GM18505 (cell line): ENCODE measurements at regions not wholly inside any gene's neighbourhood (a gene's known extent, or its start where the extent isn't known, plus 50 kb on each side); places are given as distances from the start of the nearest gene placed in this dataset.

Experiments used
- ATAC-seq: cut with Tn5 transposase; IDR thresholded peaks from one replicate; pipeline ENCODE4 v1.9.1; 2021; ENCODE audit not compliant: unreplicated experiment
- POLR2A ChIP-seq: IDR thresholded peaks from 4 replicates; pipeline ENCODE4 v1.6.1; 2011; ENCODE audit warnings: borderline replicate concordance; ENCODE audit not compliant: insufficient read depth, insufficient read length; ENCODE audit errors: extremely low read depth

DNA sequence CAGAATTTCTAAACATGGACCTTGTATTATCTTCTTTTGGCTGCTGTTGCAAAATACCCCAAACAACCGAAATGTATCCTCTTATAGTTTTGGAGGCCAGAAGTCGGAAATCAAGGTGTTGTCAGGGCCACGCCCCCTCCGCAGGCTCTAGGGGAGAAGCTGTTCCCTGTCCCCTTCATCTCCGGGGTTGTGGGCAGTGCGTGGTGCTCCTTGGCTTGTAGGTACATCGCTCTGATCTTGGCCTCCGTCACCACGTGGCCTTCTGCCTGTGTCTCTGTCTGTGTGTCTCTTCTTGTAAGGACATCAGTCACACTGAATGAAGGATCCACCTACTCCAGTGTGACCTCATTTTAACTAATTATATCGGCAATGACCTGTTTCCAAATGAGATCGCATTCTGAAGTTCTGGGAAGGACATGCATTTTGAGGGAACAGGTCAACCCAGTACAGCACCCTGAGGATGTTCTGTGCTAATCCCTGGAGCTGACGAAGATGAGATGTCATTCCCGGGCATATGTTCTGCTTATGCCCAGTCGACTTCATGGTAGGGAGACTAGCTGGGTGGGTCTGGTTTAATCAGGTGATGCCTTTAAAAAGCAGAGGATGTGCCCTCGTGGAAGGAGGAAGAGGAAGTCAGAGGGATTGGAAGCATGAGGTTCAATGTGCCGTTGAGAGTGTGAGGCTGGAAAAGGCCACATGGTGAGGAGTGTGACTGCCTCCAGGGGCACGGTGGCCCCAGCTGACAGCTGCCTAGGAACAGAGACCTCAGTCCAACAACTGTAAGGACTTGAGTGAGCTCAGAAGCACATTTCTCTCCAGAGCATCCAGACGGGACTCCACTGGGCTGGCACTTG, 531.1 kb downstream of the TBC1D22A start:
- no peak for ATAC-seq

DNA sequence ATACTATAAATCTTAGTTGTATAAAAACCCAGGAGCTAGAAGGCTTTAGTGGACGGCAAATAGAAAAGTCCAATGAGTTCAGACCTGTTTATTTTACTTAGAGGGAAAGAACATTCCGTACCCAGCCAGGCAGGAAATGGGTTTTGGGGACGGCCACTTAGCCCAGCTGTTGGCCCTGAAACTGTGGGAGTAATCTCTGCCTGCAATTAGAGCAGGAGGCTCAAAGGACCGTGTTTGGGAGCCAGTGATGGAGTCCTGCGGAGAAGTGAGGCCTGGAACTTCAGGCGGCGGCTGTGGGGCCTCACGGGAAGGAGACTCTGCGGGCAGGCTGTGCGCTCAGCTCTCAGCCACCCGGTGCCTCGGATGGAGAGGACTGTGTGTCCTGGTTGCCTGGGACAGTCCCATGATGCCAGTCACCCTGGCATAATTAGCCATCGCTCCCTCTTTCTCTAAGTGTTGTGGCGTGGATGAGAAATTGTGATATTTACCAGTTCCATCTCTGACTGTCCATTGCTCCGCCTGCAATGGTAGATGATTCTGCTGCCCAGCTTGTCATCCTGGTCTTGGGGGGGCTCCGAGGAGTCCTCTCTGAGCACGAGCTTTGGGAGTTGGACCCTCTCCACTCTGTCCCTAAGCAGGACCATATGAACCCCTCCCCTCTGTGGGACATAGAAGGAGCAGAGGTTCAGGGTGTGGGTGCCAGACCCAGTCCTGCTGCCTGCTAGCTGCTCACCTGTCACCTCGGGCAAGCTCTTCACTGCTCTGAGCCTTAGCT, 530.3 kb downstream of the TBC1D22A start:
- no peak for ATAC-seq
- TF ChIP-seq POLR2A: no peak

More for the DNA sequence above, 531.1 kb downstream of the TBC1D22A start:
- TF ChIP-seq POLR2A: no peak

DNA sequence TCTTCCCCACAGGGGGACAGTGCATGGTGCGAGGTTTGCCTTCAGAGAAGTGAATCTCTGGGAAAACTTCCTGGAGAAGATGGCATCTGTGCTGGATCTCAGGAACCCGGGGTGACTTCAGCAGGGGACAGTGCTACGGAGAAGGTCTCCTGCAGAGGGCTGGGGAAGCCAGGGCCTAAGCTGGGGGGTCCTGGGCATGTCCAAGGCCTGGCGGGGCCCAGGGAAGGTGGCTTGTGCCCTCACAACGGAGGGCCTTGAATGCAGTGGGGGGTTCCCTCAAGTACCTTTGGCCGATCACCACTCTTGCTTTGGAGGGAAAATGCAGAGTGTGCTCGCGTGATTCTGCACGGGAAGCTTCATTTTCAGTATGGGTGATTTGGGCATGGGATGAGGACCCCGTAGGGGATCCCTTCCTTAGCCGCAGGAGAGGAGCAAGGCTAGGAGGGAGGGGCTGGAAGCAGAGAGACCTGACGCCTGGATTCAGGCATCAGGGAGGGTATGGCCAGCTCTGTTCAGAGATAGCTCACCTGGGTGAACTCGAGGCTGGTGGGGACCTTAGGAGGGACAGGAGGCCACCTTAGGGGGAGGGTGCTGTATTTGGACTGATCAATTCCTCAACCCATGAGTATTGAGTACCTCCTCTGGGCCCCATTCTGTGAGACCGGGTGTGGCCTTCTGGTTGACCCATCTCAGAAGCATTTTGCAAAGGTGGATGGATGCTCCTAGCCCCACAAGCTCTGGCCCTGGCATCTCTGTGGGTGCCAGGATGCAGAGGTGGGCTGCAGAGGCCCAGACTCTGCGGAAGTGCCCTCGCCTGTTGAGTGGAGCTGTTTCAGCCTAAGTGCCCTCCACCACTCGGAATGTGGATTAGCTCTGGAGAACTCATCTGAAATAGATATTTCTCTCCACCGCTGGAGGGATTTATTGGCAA, 529.4 kb downstream of the TBC1D22A start:
- ATAC-seq: no peak
- no peak for TF ChIP-seq POLR2A

DNA sequence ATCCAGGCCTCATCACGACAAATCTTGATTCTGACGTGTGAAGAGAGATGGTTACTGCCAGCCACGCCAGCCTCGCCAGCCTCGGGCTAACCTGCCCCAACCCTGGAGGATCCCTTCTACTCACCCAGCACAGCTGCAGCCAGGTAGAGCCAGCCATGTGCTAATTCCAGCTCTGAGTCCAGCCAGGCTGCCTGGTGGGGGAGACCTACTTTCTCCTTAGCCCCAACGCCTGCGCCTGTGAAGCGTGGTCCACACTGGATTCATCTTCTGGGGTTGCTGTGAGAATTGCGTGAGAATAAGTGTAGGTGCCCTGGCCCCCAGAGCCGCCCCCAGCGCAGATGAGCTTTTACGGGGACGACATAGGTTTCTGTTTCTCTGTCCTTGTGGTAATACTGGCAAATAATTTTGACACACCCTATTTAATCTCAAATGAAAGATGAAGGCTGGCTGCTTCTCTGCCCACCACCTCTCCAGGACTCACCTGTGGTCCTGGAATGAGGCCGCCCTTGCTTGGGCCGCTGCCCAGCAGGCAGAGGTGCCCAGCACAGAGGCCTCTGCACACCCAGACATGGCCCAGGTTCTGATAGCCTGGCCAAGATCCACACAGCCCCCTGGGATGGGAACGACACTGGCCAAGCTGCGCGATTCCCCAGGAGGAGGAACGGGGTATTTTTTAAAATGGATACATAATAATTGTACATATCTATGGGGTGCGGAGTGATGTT, 528.4 kb downstream of the TBC1D22A start:
- ATAC-seq: no peak
- no peak for TF ChIP-seq POLR2A

DNA sequence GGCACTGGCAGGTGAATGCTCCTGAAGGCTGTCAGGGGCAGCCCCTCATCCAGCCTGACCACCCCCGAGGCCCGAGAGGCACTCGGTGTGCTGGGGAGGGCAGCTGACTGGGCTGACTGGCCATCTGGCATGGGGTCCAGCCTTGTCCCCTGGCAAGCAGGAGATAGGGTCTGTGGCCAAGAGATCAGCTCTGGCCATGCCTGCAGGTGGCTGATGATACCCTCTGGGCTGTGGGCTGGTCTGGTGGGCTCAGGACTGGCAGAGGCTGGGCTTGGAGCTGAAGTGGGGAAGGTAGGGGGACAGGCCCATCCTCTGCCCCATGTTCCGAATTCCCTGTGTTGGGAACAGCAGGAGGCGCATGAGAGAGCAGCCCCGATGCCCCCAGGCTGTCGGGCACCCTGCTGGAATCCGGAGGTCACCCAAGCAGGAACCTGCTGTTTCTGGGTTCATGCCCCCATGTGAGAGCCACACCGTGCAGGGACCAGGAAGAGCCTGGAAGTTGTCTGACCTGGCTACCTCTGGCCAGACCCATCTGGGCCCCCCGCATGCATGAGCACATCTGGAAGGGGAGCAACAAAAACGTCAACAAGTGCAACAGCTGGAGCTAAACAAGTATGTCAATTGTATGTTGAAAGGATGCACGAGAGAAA, 527.0 kb downstream of the TBC1D22A start:
- TF ChIP-seq POLR2A: no peak
- no peak for ATAC-seq

DNA sequence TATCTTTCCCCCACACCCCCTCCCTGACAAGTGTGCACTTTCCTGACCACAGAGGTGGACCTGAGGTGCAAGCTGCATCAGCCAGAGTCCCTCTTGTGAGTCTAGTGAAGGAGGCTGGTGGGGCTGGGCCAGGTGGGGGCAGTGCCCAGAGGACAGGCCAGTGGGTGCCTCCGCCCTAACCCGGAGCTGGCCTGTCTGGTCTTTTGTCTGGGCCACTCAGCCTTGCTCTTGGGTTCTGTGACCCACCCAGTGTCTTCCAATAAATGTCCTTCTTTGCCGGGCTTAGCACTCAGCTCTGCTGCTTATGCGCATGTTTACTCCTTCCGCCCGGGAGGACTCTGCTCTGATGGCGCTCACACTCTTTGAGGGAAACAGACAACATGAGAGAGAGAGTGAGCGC, 526.2 kb downstream of the TBC1D22A start:
- ATAC-seq: no peak
- TF ChIP-seq POLR2A: no peak

DNA sequence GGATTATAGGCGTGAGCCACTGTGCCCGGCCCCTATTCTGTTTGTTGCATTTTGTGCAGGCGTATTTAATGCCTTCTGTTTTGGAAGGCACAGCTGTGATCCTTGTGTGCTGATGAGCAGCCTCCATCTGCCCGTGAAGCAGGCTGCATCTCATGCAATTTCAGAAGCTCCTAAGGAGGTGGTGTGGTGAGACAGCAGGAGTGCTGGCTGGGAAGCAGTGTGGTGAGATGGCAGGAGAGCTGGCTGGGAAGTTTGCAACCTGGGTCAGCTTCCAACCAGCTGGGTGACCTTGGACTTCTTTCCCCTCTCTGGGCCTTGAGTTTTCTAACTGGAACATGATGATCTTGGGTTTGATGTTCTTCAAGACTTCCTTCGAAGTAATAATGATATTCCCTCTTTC, 525.1 kb downstream of the TBC1D22A start:
- no peak for ATAC-seq
- no peak for TF ChIP-seq POLR2A

DNA sequence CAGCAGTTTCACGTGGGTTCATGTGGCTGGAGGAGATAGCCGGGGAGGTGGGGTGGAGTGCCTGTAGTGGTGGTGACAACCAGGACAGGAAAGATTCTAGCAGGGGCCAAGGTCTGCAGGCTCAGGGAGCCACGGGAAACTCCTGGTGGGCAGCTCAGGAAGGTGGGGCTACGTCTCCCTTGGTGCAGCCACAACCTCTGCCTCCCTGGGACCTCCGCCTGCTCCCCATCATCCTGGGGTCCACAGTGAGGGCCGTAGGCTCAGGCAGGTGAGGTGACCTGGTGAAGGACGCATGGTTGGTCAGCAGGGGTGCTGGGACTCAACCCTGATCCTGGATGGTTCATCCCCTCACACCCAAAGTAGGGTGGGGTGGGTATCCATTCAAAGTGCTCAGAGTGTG, 524.1 kb downstream of the TBC1D22A start:
- TF ChIP-seq POLR2A: no peak
- no peak for ATAC-seq

DNA sequence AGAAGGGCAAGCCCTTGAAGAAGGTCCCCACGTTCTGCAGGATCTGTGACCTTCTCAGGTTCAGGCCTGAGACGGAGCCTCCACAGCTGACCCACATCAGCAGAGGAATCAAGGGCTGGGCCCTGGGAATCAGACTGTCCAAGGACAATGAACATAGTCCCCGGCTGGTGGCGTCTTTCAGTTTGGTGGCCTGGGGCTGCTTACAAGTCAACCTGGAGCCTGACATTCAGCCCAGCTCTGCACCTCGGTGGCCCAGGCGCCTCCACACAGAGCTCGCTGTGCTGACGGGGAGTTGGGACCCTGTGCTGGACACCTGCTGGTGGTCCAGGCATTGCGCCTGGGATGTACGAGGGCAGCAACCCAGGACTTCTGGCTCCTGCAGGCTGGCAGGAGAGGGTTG, 523.5 kb downstream of the TBC1D22A start:
- no peak for TF ChIP-seq POLR2A
- ATAC-seq: no peak

DNA sequence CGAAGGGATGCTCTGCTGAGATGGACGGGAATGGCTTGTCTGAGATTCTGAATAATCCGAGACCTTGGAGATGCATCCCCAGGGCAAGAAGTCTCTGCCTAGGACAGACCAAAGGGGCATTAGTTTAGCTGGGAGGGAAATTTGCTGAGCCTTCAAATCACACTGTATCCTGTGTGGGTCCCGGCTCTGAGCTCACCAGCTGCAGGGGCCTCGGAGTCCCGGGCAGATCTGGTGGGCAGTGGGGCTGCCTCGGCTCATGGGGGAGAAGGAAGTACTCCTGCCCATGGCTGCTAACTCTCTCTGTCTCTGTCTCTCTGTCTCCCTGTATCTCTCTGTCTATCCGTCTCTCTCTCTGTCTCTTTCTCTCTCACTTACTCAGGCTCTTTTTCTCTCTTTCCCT, 522.4 kb downstream of the TBC1D22A start:
- no peak for TF ChIP-seq POLR2A
- ATAC-seq: no peak

DNA sequence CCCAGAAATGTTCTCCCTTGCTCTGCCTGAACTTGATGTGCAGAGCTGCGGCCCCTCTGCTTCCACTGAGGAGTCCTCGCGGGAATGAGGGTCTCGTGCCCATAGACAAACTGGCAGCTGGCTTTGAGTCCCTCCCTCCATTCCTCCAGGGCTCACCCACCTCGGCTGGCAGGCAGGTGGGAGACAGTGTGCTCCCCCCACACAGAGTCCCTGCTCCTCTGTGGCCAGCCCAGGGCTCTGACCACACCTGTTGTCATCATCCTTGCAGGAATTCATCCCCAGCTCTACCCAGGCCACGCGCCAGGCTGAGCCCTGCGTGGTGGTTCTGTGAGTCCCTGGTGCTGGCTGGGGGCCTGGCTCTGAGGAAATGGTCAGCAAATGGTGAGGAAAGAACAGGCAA, 521.9 kb downstream of the TBC1D22A start:
- no peak for TF ChIP-seq POLR2A
- ATAC-seq: no peak
